ENCODE measurements at regions not wholly inside any gene's neighbourhood (a gene's known extent, or its start where the extent isn't known, plus 50 kb on each side); places are given as distances from the start of the nearest gene placed in this dataset.

- TF ChIP-seq CTCF (conservative IDR thresholded peaks at IDR 0.05; ENCODE audit: low read depth, low read length) (no peak), EZH2 (IDR thresholded peaks at IDR 0.05; ENCODE audit: low read length, unreplicated experiment) (no peak), EZH2phosphoT487 (IDR thresholded peaks at IDR 0.05; ENCODE audit: borderline replicate concordance, low read length) (no peak)
Measured at GRCh38 chr6:15914553-15914952, 214.3 kb upstream of the MYLIP start.
